ENCODE measurements at regions not wholly inside any gene's neighbourhood (a gene's known extent, or its start where the extent isn't known, plus 50 kb on each side); places are given as distances from the start of the nearest gene placed in this dataset.

DNA sequence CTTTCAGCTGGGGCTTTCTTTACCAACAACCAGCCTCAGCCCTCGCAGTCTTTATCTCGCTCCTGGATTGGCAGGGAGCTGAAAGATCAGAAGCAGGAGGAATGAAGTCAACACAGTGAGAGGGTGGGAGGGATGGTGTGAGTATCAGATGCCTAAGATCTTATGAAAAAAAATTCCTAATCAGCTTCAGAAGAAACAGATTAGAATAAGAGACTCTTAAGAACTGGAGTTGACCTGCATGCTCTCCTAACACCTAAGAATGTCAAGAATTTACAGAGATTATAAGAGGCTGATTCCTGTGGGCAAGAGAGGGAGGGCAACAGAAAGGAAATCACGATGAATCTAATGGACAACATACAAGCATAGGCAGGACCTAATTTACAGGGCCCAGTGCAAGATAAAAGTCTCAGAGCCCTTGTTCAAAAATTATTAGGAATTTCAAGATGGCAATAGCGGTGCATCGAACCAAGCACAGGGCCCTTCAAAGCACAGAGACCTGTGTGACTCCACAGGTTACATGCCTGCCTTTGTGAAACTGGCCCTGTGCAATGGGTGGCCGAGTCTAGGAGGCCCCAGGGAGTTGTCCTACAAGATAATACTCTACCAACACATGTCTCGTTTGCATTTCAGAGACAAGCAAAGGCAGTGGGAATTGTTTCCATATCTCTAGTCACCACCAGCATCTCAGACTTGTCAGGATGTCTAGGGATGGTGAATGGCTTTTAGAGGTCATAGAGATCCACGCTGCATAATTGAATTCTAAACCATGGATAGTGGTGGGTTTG, 65.3 kb upstream of the PPP2R5A start:
- Histone ChIP-seq H2BK5ac (ENCODE audit: low read depth, low read length, poor library complexity, severe bottlenecking) (no peak overlapping the region), H3K4ac (ENCODE audit: low read depth, low read length) (peak overlapping the region; percentile 25; the same call in 1 of the 2 replicates), H3K27ac (ENCODE audit: insufficient read depth, low read length) (peak overlapping the region; percentile 41; the same call in 1 of the 2 replicates), H2BK20ac (ENCODE audit: low read depth, low read length) (0 out of 2 replicates have a peak overlapping the region, but pooled peaks have one; percentile 16), H3K36me3 (ENCODE audit: control insufficient read depth, insufficient read depth, low read length) (no peaks in the 10 kb centered on the region), H3K9me1 (ENCODE audit: insufficient read depth, low read length) (peaks cover 7% of the 10 kb centered on the region; the same call in 1 of the 2 replicates), H2BK120ac (ENCODE audit: low read depth, low read length) (no peak overlapping the region), H2AK9ac (replicated peaks; ENCODE audit: low read depth, low read length, poor library complexity) (no peak overlapping the region), H2BK15ac (ENCODE audit: low read depth, low read length) (no peak overlapping the region; the same call in 2 of the 3 replicates), H2AFZ (replicated peaks; ENCODE audit: low read length, poor library complexity) (no peak overlapping the region), H3K4me1 (ENCODE audit: control insufficient read depth, insufficient read depth, low read length) (peaks cover 8% of the 10 kb centered on the region), H3K4me2 (ENCODE audit: low read depth, low read length) (peak overlapping the region; percentile 19; the same call in 1 of the 2 replicates), H4K5ac (ENCODE audit: low read depth, low read length) (0 out of 2 replicates have a peak overlapping the region, but pooled peaks have one; percentile 4), H3K4me3 (ENCODE audit: insufficient read depth, low read depth, low read length) (no peak overlapping the region), H3K56ac (ENCODE audit: extremely low read depth, insufficient read depth, low read length) (no peak overlapping the region), H2AK5ac (ENCODE audit: low read depth, low read length) (peak overlapping the region; percentile 20; the same call in 1 of the 2 replicates), H3K9ac (ENCODE audit: low read depth, low read length) (no peak overlapping the region), H3K9me3 (ENCODE audit: control insufficient read depth, insufficient read depth, low read length) (no peaks in the 10 kb centered on the region), H4K91ac (ENCODE audit: insufficient read depth, low read depth, low read length) (no peak overlapping the region), H4K20me1 (ENCODE audit: insufficient read depth, low read length) (no peaks in the 10 kb centered on the region), H3K79me1 (ENCODE audit: low read depth in 1 of 2, low read length in 2 of 2) (no peaks in the 10 kb centered on the region), H3K27me3 (ENCODE audit: control insufficient read depth, insufficient read depth, low read length) (no peaks in the 10 kb centered on the region), H4K8ac (ENCODE audit: low read depth in 2 of 2, low read length in 2 of 2) (no peak overlapping the region), H3K18ac (ENCODE audit: low read depth, low read length) (peak overlapping the region; percentile 10; the same call in 1 of the 2 replicates), H3K14ac (replicated peaks; ENCODE audit: low read depth, low read length) (peak overlapping the region; percentile 23; the same call in 1 of the 2 replicates), H3K23ac (ENCODE audit: low read depth, low read length) (no peak overlapping the region)
- ChIA-PET POLR2A (ENCODE audit: unreplicated experiment) (no interaction called here), CTCF (no interaction called here)
- DNase-seq (peak; percentile 38), ATAC-seq (ENCODE audit: low read depth) (peak; percentile 57)
- in situ Hi-C loops (cut with MboI; ENCODE audit: low sequenced_read_pairs) = no loop called here
- TF ChIP-seq MAZ (IDR thresholded peaks at IDR 0.05; ENCODE audit: borderline replicate concordance, low read depth, low read length) = no peak
- TF ChIP-seq POLR2A (IDR thresholded peaks at IDR 0.05; ENCODE audit: low read depth, low read length) = no peak
- no peak for TF ChIP-seq CEBPB (IDR thresholded peaks at IDR 0.05; ENCODE audit: low read depth, low read length)
- TF ChIP-seq ELK1 (IDR thresholded peaks at IDR 0.05; ENCODE audit: borderline replicate concordance, low read depth, low read length) = no peak
- no peak for TF ChIP-seq CHD1 (IDR thresholded peaks at IDR 0.05; ENCODE audit: low read depth, low read length)
- no peak for TF ChIP-seq RFX5 (IDR thresholded peaks at IDR 0.05; ENCODE audit: low read depth, low read length)
- BruUV-seq (replicated peaks) = no TSS peak
- 87% methylated on average over 2 of the region's 8 CpGs; no CpG with 5 or more reads in 1 of the 2 experiments for WGBS, 2 experiments (ENCODE audit: extremely low coverage in 2 of 2, insufficient read length in 1 of 2)
- intact Hi-C loops (cut with micrococcal nuclease) = loop anchor here (2.0 kb wide), 1 partner anchor 67 kb away; no protein-coding TSS in a partner anchor
- dilution Hi-C loops (cut with HindIII; ENCODE audit: low sequenced_read_pairs, unreplicated experiment) = no loop called here
